GM12878 (cell line): ENCODE measurements at regions not wholly inside any gene's neighbourhood (a gene's known extent, or its start where the extent isn't known, plus 50 kb on each side); places are given as distances from the start of the nearest gene placed in this dataset.

Experiments used
- ATAC-seq: fragments of 200-7000 bp; cut with Tn5 transposase; 3 replicates; pipeline ENCODE4 v1.9.1; 2020; ENCODE audit warnings: mild to moderate bottlenecking, moderate library complexity
- BruUV-seq: library from RNA; stranded (reverse); fragments of 400-500 nt; replicated peaks from 2 replicates; lab custom pipeline; 2021; lab: Mats Ljungman, UMichigan
- CTCF ChIA-PET: fragments of 300-600 bp; sonication (Branson Sonifier 250); formaldehyde crosslinking; extraction: SDS; loops from one replicate; lab custom pipeline; 2021; ENCODE audit warnings: inconsistent platforms; lab: Yijun Ruan, JAX
- POLR2A ChIA-PET: fragments of 350-600 bp; formaldehyde crosslinking; extraction: SDS; loops from one replicate; lab custom pipeline; 2021; ENCODE audit warnings: inconsistent platforms; lab: Charles Lee
- RAD21 ChIA-PET: fragments of 300-600 bp; sonication (Branson Sonifier 250); formaldehyde crosslinking; loops from one replicate; lab custom pipeline; 2023; ENCODE audit warnings: antibody characterized with exemption; ENCODE audit not compliant: unreplicated experiment; lab: Charles Lee
- SMC1A ChIA-PET: fragments of 300-600 bp; sonication (Branson Sonifier 250); formaldehyde crosslinking; loops from one replicate; lab custom pipeline; 2023; ENCODE audit not compliant: unreplicated experiment, uncharacterized antibody; lab: Charles Lee
- DNase-seq: peaks from one replicate; pipeline ENCODE4 v3.0.0-alpha.2; 2011; ENCODE audit warnings: low read depth, low spot score
- FAIRE-seq: peaks from 3 replicates; lab custom pipeline; 2011; peaks lifted over from hg19 to GRCh38; lab: Jason Lieb, UNC
- H2AFZ ChIP-seq: 2 replicates; pipeline ENCODE4 v1.6.0; 2011; ENCODE audit warnings: low read depth, low read length, control low read depth; ENCODE audit not compliant: control insufficient read depth
- H3K27ac ChIP-seq: 2 replicates; pipeline ENCODE4 v1.5.1; 2011; ENCODE audit warnings: control low read depth; ENCODE audit not compliant: control insufficient read depth, insufficient read depth
- H3K27me3 ChIP-seq, 2 experiments: replicated peaks in 1 of 2; 2 replicates each; pipeline versions ENCODE4 v1.6.0 to v1.6.1; 2011; ENCODE audit warnings: low read length in 1 of 2; ENCODE audit not compliant: control insufficient read depth in 2 of 2, insufficient read depth in 2 of 2
- H3K36me3 ChIP-seq, 2 experiments: 2 replicates each; pipeline ENCODE4 v1.5.1; 2011; ENCODE audit warnings: low read length in 1 of 2; ENCODE audit not compliant: control insufficient read depth in 2 of 2, insufficient read depth in 2 of 2
- H3K4me1 ChIP-seq: 2 replicates; pipeline ENCODE4 v1.6.1; 2011; ENCODE audit warnings: mild to moderate bottlenecking, low read length, moderate library complexity, mixed read lengths; ENCODE audit not compliant: control insufficient read depth, insufficient read depth
- H3K4me2 ChIP-seq: 2 replicates; pipeline ENCODE4 v1.6.0; 2011; ENCODE audit warnings: control low read depth; ENCODE audit not compliant: control insufficient read depth, insufficient read depth
- H3K4me3 ChIP-seq: fragments of 200-600 bp; sonication (generic); 2 replicates; pipeline ENCODE4 v1.5.1; 2016
- H3K79me2 ChIP-seq: 2 replicates; pipeline ENCODE4 v1.6.0; 2011; ENCODE audit warnings: low read length; ENCODE audit not compliant: control insufficient read depth, insufficient read depth
- H3K9ac ChIP-seq: 2 replicates; pipeline ENCODE4 v1.8.0; 2011; ENCODE audit warnings: low read length, control low read depth, mixed read lengths; ENCODE audit not compliant: control insufficient read depth, insufficient read depth
- H3K9me3 ChIP-seq: replicated peaks from 3 replicates; pipeline ENCODE4 v1.5.1; 2011; ENCODE audit warnings: mild to moderate bottlenecking, low read length; ENCODE audit not compliant: control insufficient read depth, insufficient read depth
- H4K20me1 ChIP-seq: 2 replicates; pipeline ENCODE4 v1.6.0; 2011; ENCODE audit not compliant: control insufficient read depth, insufficient read depth
- BCLAF1 ChIP-seq: fragments of 450-650 bp; IDR thresholded peaks from 2 replicates; pipeline ENCODE4 v1.6.1; 2017; ENCODE audit warnings: antibody characterized with exemption, mild to moderate bottlenecking, moderate library complexity
- CBX3 ChIP-seq: fragments of 200-600 bp; sonication (generic); IDR thresholded peaks from 2 replicates; pipeline ENCODE4 v1.6.1; 2016; ENCODE audit warnings: low read depth, borderline replicate concordance
- KAT2A ChIP-seq: conservative IDR thresholded peaks from 2 replicates; pipeline ENCODE4 v1.6.1; 2011; ENCODE audit warnings: low read depth, low read length; ENCODE audit not compliant: control insufficient read depth
- NR2C2 ChIP-seq: IDR thresholded peaks from 2 replicates; pipeline ENCODE4 v1.6.1; 2011; ENCODE audit warnings: borderline replicate concordance, low read depth; ENCODE audit not compliant: control insufficient read depth, insufficient read length
- POU2F2 ChIP-seq: IDR thresholded peaks from 3 replicates; pipeline ENCODE4 v1.6.1; 2011; ENCODE audit warnings: low read depth, mild to moderate bottlenecking, low read length, borderline replicate concordance
- RELA ChIP-seq: fragments of 450-650 bp; IDR thresholded peaks from 2 replicates; pipeline ENCODE4 v1.8.0; 2014; ENCODE audit warnings: borderline replicate concordance; ENCODE audit not compliant: partially characterized antibody
- SKIL ChIP-seq: fragments of 450-650 bp; IDR thresholded peaks from 2 replicates; pipeline ENCODE4 v1.6.1; 2017; ENCODE audit warnings: mild to moderate bottlenecking, low read depth, inconsistent platforms; ENCODE audit not compliant: poor library complexity, severe bottlenecking
- SP1 ChIP-seq: IDR thresholded peaks from one replicate; pipeline ENCODE4 v1.6.1; 2011; ENCODE audit warnings: low read depth, low read length
- SPI1 ChIP-seq: IDR thresholded peaks from 2 replicates; pipeline ENCODE4 v1.6.1; 2011; ENCODE audit warnings: low read depth, mild to moderate bottlenecking, low read length, moderate library complexity, borderline replicate concordance; ENCODE audit not compliant: insufficient read depth
- ZBED1 ChIP-seq: IDR thresholded peaks from 2 replicates; pipeline ENCODE4 v1.6.1; 2016; ENCODE audit warnings: borderline replicate concordance
- ZBTB33 ChIP-seq: fragments of 450-650 bp; IDR thresholded peaks from 2 replicates; pipeline ENCODE4 v1.6.1; 2017; ENCODE audit warnings: mild to moderate bottlenecking
- WGBS: methylation state at CpG from one replicate; pipeline ENCODE4 v1.1.6; 2016; ENCODE audit warnings: low lambda C conversion rate; ENCODE audit not compliant: insufficient replicate concordance, insufficient coverage; ENCODE audit errors: missing lambda C conversion rate; 5-methylcytosine and 5-hydroxymethylcytosine counted together
- in situ Hi-C: fragments of 300-500 bp; cut with MboI; formaldehyde crosslinking; loops from 9 replicates; pipeline ENCODE4 v1.14.3; 2018; ENCODE audit warnings: mixed read lengths
- intact Hi-C: fragments of 100-400 bp; cut with micrococcal nuclease; formaldehyde crosslinking; loops from one replicate; pipeline ENCODE4 v1.14.2; 2022; ENCODE audit not compliant: unreplicated experiment
- TF ChIP-seq, protein P1 (sequence below): IDR thresholded peaks from 2 replicates; pipeline ENCODE4 v1.6.1; 2011; ENCODE audit warnings: low read depth, mild to moderate bottlenecking, low read length, moderate library complexity, borderline replicate concordance; ENCODE audit errors: extremely low read depth
- TF ChIP-seq, protein P2 (sequence below): fragments of 450-650 bp; IDR thresholded peaks from 2 replicates; pipeline ENCODE4 v1.6.1; 2016; ENCODE audit warnings: mild to moderate bottlenecking

DNA sequence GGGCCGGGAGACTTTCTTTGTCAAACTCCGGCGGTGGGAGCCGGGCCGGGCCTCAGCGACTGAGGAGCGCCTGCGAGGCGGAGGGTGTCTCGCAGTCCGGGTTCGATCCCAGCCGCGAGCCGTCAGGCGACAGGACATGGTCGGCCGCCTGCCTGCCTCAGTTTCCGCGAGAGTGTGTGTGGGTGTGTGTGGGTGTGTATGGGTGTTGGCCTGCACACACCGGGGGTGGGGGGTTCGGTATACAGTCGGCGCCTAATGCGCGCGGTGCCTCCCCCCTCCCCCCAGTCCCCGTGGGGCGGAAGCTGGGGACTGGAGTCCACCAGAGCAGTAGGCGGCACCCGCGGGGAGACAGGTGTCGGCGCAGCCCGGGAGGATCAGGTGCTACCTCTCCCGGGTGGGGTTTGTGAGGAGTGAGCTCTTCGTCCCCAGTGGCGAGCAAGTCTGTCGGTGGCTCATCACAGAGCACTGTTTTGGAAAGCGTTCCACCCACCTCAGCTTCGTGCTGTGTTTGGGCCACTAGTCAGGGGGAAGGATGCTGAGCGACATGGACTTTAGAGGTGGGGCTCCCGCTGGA is 246.3 kb downstream of the GOLGA6L6 start:
- ChIA-PET POLR2A (no interaction called here), SMC1A (no interaction called here), RAD21 (no interaction called here), CTCF (no interaction called here)
- no peaks in the 10 kb centered on the region; the same call in 2 of the 3 replicates for H3K9me3 ChIP-seq
- H3K27me3 ChIP-seq: no peaks in the 10 kb centered on the region
- H3K9ac ChIP-seq: no peak overlapping the region
- ATAC-seq (no peak), DNase-seq (no peak), FAIRE-seq (no peak)
- H4K20me1 ChIP-seq: no peaks in the 10 kb centered on the region
- no TSS peak for BruUV-seq
- no peak overlapping the region for H3K27ac ChIP-seq
- H3K4me3 ChIP-seq: no peak overlapping the region
- no peaks in the 10 kb centered on the region for H3K36me3 ChIP-seq
- intact Hi-C loops: no loop called here
- no peaks in the 10 kb centered on the region for H3K4me1 ChIP-seq
- no peak for TF ChIP-seq KAT2A
- no peak for TF ChIP-seq CBX3
- no peak for TF ChIP-seq NR2C2
- no peak for TF ChIP-seq SKIL
- no peak for TF ChIP-seq SP1
- TF ChIP-seq SPI1: no peak
- no peak for TF ChIP-seq ZBTB33
- no peak for TF ChIP-seq RELA
- TF ChIP-seq, protein P1, sequence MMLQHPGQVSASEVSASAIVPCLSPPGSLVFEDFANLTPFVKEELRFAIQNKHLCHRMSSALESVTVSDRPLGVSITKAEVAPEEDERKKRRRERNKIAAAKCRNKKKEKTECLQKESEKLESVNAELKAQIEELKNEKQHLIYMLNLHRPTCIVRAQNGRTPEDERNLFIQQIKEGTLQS: no peak
- TF ChIP-seq BCLAF1: no peak
- TF ChIP-seq POU2F2: no peak
- TF ChIP-seq, protein P2, sequence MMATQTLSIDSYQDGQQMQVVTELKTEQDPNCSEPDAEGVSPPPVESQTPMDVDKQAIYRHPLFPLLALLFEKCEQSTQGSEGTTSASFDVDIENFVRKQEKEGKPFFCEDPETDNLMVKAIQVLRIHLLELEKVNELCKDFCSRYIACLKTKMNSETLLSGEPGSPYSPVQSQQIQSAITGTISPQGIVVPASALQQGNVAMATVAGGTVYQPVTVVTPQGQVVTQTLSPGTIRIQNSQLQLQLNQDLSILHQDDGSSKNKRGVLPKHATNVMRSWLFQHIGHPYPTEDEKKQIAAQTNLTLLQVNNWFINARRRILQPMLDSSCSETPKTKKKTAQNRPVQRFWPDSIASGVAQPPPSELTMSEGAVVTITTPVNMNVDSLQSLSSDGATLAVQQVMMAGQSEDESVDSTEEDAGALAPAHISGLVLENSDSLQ: no peak
- TF ChIP-seq ZBED1: no peak
- no peaks in the 10 kb centered on the region for H3K79me2 ChIP-seq
- no peak overlapping the region for H2AFZ ChIP-seq
- H3K4me2 ChIP-seq: no peak overlapping the region
- WGBS: 81% methylated on average over 32 of the region's 43 CpGs
- in situ Hi-C loops: loop anchor here (10.0 kb wide), 1 partner anchor 51 kb away; no protein-coding TSS in a partner anchor
